HUES48 (cell line): ENCODE measurements at regions not wholly inside any gene's neighbourhood (a gene's known extent, or its start where the extent isn't known, plus 50 kb on each side); places are given as distances from the start of the nearest gene placed in this dataset.

ENCODE experiments used
- H3K27ac ChIP-seq: one replicate; pipeline ENCODE4 v1.7.0; 2013; ENCODE audit warnings: low read depth, low read length, inconsistent platforms
- H3K27me3 ChIP-seq: 2 replicates; pipeline ENCODE4 v1.6.1; 2013; ENCODE audit warnings: mild to moderate bottlenecking, low read length; ENCODE audit not compliant: control insufficient read depth, insufficient read depth
- H3K36me3 ChIP-seq: 2 replicates; pipeline ENCODE4 v1.6.1; 2013; ENCODE audit warnings: low read length; ENCODE audit not compliant: control insufficient read depth, insufficient read depth
- H3K4me1 ChIP-seq: 2 replicates; pipeline ENCODE4 v1.6.1; 2013; ENCODE audit warnings: mild to moderate bottlenecking, low read length; ENCODE audit not compliant: control insufficient read depth, insufficient read depth
- H3K4me3 ChIP-seq: 2 replicates; pipeline ENCODE4 v1.5.1; 2013; ENCODE audit warnings: mild to moderate bottlenecking, low read depth, low read length
- H3K9ac ChIP-seq: 2 replicates; pipeline ENCODE4 v1.6.1; 2013; ENCODE audit warnings: mild to moderate bottlenecking, low read depth, low read length, moderate library complexity
- H3K9me3 ChIP-seq: 2 replicates; pipeline ENCODE4 v1.6.1; 2013; ENCODE audit warnings: low read length; ENCODE audit not compliant: control insufficient read depth, insufficient read depth

- H3K27ac ChIP-seq: no peak overlapping the region
- H3K4me3 ChIP-seq: no peak overlapping the region
- H3K9ac ChIP-seq: no peak overlapping the region
- peaks cover 13% of the 10 kb centered on the region; the same call in 1 of the 2 replicates for H3K4me1 ChIP-seq
- H3K36me3 ChIP-seq: no peaks in the 10 kb centered on the region
- no peaks in the 10 kb centered on the region for H3K9me3 ChIP-seq
- no peaks in the 10 kb centered on the region for H3K27me3 ChIP-seq
These were observed 2361.9 kb downstream of the ARAP2 start for GRCh38 chr4:33882246-33882990.

GRCh38 chr4:33883111-33883510 is 2361.2 kb downstream of the ARAP2 start:
- no peak overlapping the region for H3K4me3 ChIP-seq
- no peaks in the 10 kb centered on the region for H3K27me3 ChIP-seq
- H3K9me3 ChIP-seq: no peaks in the 10 kb centered on the region
- H3K9ac ChIP-seq: no peak overlapping the region
- H3K36me3 ChIP-seq: no peaks in the 10 kb centered on the region
- no peak overlapping the region for H3K27ac ChIP-seq
- H3K4me1 ChIP-seq: peaks cover 13% of the 10 kb centered on the region; the same call in 1 of the 2 replicates

GRCh38 chr4:33886356-33886755 is 2358.0 kb downstream of the ARAP2 start:
- H3K27ac ChIP-seq: no peak overlapping the region
- H3K9ac ChIP-seq: no peak overlapping the region
- no peaks in the 10 kb centered on the region for H3K27me3 ChIP-seq
- no peaks in the 10 kb centered on the region for H3K36me3 ChIP-seq
- peaks cover 13% of the 10 kb centered on the region; the same call in 1 of the 2 replicates for H3K4me1 ChIP-seq
- no peak overlapping the region for H3K4me3 ChIP-seq
- no peaks in the 10 kb centered on the region for H3K9me3 ChIP-seq

- Histone ChIP-seq H3K27me3 (no peaks in the 10 kb centered on the region), H3K36me3 (no peaks in the 10 kb centered on the region), H3K4me3 (no peak overlapping the region), H3K27ac (no peak overlapping the region), H3K9me3 (no peaks in the 10 kb centered on the region), H3K4me1 (no peaks in the 10 kb centered on the region), H3K9ac (no peak overlapping the region)
These were observed 2353.5 kb downstream of the ARAP2 start for GRCh38 chr4:33890841-33891240.

- Histone ChIP-seq H3K27me3 (no peaks in the 10 kb centered on the region), H3K9me3 (peaks cover 60% of the 10 kb centered on the region), H3K4me1 (no peaks in the 10 kb centered on the region), H3K4me3 (no peak overlapping the region), H3K9ac (no peak overlapping the region), H3K27ac (no peak overlapping the region), H3K36me3 (no peaks in the 10 kb centered on the region)
These were observed 2332.4 kb downstream of the ARAP2 start for GRCh38 chr4:33911959-33912358.

- H3K9me3 ChIP-seq: peaks cover 70% of the 10 kb centered on the region
These were observed 2329.9 kb downstream of the ARAP2 start for GRCh38 chr4:33914386-33914785.

GRCh38 chr4:33923469-33923868 is 2320.8 kb downstream of the ARAP2 start:
- no peak overlapping the region for H3K9ac ChIP-seq

More at GRCh38 chr4:33914386-33914785, 2329.9 kb downstream of the ARAP2 start:
- no peak overlapping the region for H3K4me3 ChIP-seq
- no peaks in the 10 kb centered on the region for H3K27me3 ChIP-seq
- no peak overlapping the region for H3K9ac ChIP-seq
- H3K27ac ChIP-seq: no peak overlapping the region
- H3K36me3 ChIP-seq: no peaks in the 10 kb centered on the region
- H3K4me1 ChIP-seq: no peaks in the 10 kb centered on the region

GRCh38 chr4:33924239-33924638 is 2320.1 kb downstream of the ARAP2 start:
- H3K27me3 ChIP-seq: no peaks in the 10 kb centered on the region
- H3K9ac ChIP-seq: no peak overlapping the region
- no peak overlapping the region for H3K4me3 ChIP-seq
- no peaks in the 10 kb centered on the region; the same call in 1 of the 2 replicates for H3K9me3 ChIP-seq
- H3K4me1 ChIP-seq: 0 out of 2 replicates have a peak, but pooled peaks cover 2% of the 10 kb centered on the region
- H3K27ac ChIP-seq: no peak overlapping the region
- no peaks in the 10 kb centered on the region for H3K36me3 ChIP-seq

More at GRCh38 chr4:33923469-33923868, 2320.8 kb downstream of the ARAP2 start:
- Histone ChIP-seq H3K9me3 (peaks cover under 1% of the 10 kb centered on the region; the same call in 1 of the 2 replicates), H3K27me3 (no peaks in the 10 kb centered on the region), H3K4me1 (0 out of 2 replicates have a peak, but pooled peaks cover 2% of the 10 kb centered on the region), H3K27ac (no peak overlapping the region), H3K4me3 (no peak overlapping the region), H3K36me3 (no peaks in the 10 kb centered on the region)

- Histone ChIP-seq H3K9me3 (no peaks in the 10 kb centered on the region; the same call in 1 of the 2 replicates), H3K9ac (no peak overlapping the region), H3K27me3 (no peaks in the 10 kb centered on the region), H3K4me1 (0 out of 2 replicates have a peak, but pooled peaks cover 2% of the 10 kb centered on the region), H3K27ac (no peak overlapping the region), H3K36me3 (no peaks in the 10 kb centered on the region), H3K4me3 (no peak overlapping the region)
These were observed 2319.5 kb downstream of the ARAP2 start for GRCh38 chr4:33924811-33925210.

GRCh38 chr4:33930497-33930896 is 2313.8 kb downstream of the ARAP2 start:
- Histone ChIP-seq H3K9me3 (no peaks in the 10 kb centered on the region), H3K27ac (no peak overlapping the region), H3K4me1 (no peaks in the 10 kb centered on the region), H3K36me3 (no peaks in the 10 kb centered on the region), H3K9ac (no peak overlapping the region), H3K27me3 (no peaks in the 10 kb centered on the region), H3K4me3 (no peak overlapping the region)

- Histone ChIP-seq H3K36me3 (no peaks in the 10 kb centered on the region), H3K9ac (no peak overlapping the region), H3K27ac (no peak overlapping the region), H3K4me3 (no peak overlapping the region), H3K9me3 (no peaks in the 10 kb centered on the region), H3K4me1 (no peaks in the 10 kb centered on the region), H3K27me3 (no peaks in the 10 kb centered on the region)
These were observed 2313.3 kb downstream of the ARAP2 start for GRCh38 chr4:33931026-33931425.
